ENCODE measurements at regions not wholly inside any gene's neighbourhood (a gene's known extent, or its start where the extent isn't known, plus 50 kb on each side); places are given as distances from the start of the nearest gene placed in this dataset.

- TF ChIP-seq CTCF (IDR thresholded peaks at IDR 0.05) (no peak), POLR2A (IDR thresholded peaks at IDR 0.05) (no peak)
Observed at GRCh38 chr17:36845916-36846315, 91.4 kb upstream of the LHX1 start.
